IMR-90 (cell line): ENCODE measurements at regions not wholly inside any gene's neighbourhood (a gene's known extent, or its start where the extent isn't known, plus 50 kb on each side); places are given as distances from the start of the nearest gene placed in this dataset.

Source experiments
- ATAC-seq: fragments of 200-7000 bp; cut with Tn5 transposase; 2 replicates; pipeline ENCODE4 v1.9.1; 2020; ENCODE audit warnings: low read depth, mild to moderate bottlenecking, moderate library complexity
- BruUV-seq: library from RNA; stranded (reverse); fragments of 400-500 nt; replicated peaks from 2 replicates; lab custom pipeline; 2021; lab: Mats Ljungman, UMichigan
- CTCF ChIA-PET: fragments of 300-600 bp; formaldehyde crosslinking; extraction: SDS; loops from one replicate; lab custom pipeline; 2021; ENCODE audit warnings: antibody characterized with exemption; lab: Yijun Ruan, JAX
- POLR2A ChIA-PET: fragments of 300-600 bp; sonication (Branson Sonifier 250); formaldehyde crosslinking; loops from one replicate; lab custom pipeline; 2022; ENCODE audit warnings: antibody characterized with exemption; ENCODE audit not compliant: unreplicated experiment; lab: Charles Lee
- DNase-seq: peaks from one replicate; pipeline ENCODE4 v3.0.0; 2013
- H2AFZ ChIP-seq: replicated peaks from 2 replicates; pipeline ENCODE3; 2013; ENCODE audit warnings: low read length, mild to moderate bottlenecking; ENCODE audit not compliant: poor library complexity
- H2AK5ac ChIP-seq: 2 replicates; pipeline ENCODE4 v1.6.1; 2013; ENCODE audit warnings: low read depth, low read length, inconsistent platforms
- H2AK9ac ChIP-seq: replicated peaks from 2 replicates; pipeline ENCODE3; 2013; ENCODE audit warnings: mild to moderate bottlenecking, low read depth, low read length, moderate library complexity; ENCODE audit not compliant: poor library complexity
- H2BK120ac ChIP-seq: 2 replicates; pipeline ENCODE4 v1.6.1; 2013; ENCODE audit warnings: low read depth, low read length, inconsistent platforms
- H2BK15ac ChIP-seq: 3 replicates; pipeline ENCODE4 v1.6.1; 2013; ENCODE audit warnings: low read depth, low read length, inconsistent platforms
- H2BK20ac ChIP-seq: 2 replicates; pipeline ENCODE4 v1.6.1; 2013; ENCODE audit warnings: low read depth, mild to moderate bottlenecking, inconsistent platforms, low read length, moderate library complexity
- H2BK5ac ChIP-seq: 2 replicates; pipeline ENCODE4 v1.6.1; 2013; ENCODE audit warnings: mild to moderate bottlenecking, low read depth, low read length, inconsistent platforms; ENCODE audit not compliant: poor library complexity, severe bottlenecking
- H3K14ac ChIP-seq: replicated peaks from 2 replicates; pipeline ENCODE4 v1.6.1; 2013; ENCODE audit warnings: low read depth, low read length, inconsistent platforms
- H3K18ac ChIP-seq: 2 replicates; pipeline ENCODE4 v1.6.1; 2013; ENCODE audit warnings: low read depth, low read length, control low read depth
- H3K23ac ChIP-seq: 2 replicates; pipeline ENCODE4 v1.6.1; 2013; ENCODE audit warnings: low read depth, low read length, inconsistent platforms
- H3K27ac ChIP-seq: 2 replicates; pipeline ENCODE4 v1.5.1; 2013; ENCODE audit warnings: mild to moderate bottlenecking, control low read depth, low read length; ENCODE audit not compliant: insufficient read depth
- H3K27me3 ChIP-seq: 2 replicates; pipeline ENCODE4 v1.6.1; 2013; ENCODE audit warnings: low read length; ENCODE audit not compliant: control insufficient read depth, insufficient read depth
- H3K36me3 ChIP-seq: 2 replicates; pipeline ENCODE4 v1.6.1; 2013; ENCODE audit warnings: low read length, mixed read lengths; ENCODE audit not compliant: control insufficient read depth, insufficient read depth
- H3K4ac ChIP-seq: 2 replicates; pipeline ENCODE4 v1.6.1; 2013; ENCODE audit warnings: low read depth, low read length, inconsistent platforms
- H3K4me1 ChIP-seq: 2 replicates; pipeline ENCODE4 v1.6.1; 2013; ENCODE audit warnings: low read length, mixed read lengths; ENCODE audit not compliant: control insufficient read depth, insufficient read depth
- H3K4me2 ChIP-seq: 2 replicates; pipeline ENCODE4 v1.6.1; 2013; ENCODE audit warnings: low read depth, mild to moderate bottlenecking, control low read depth, low read length, moderate library complexity
- H3K4me3 ChIP-seq: 2 replicates; pipeline ENCODE4 v1.5.1; 2013; ENCODE audit warnings: low read depth, mild to moderate bottlenecking, control low read depth, low read length, moderate library complexity; ENCODE audit not compliant: insufficient read depth
- H3K56ac ChIP-seq: 2 replicates; pipeline ENCODE4 v1.6.1; 2013; ENCODE audit warnings: low read length, inconsistent platforms; ENCODE audit not compliant: insufficient read depth; ENCODE audit errors: extremely low read depth
- H3K79me1 ChIP-seq, 2 experiments: 2 replicates each; pipeline ENCODE4 v1.6.1; 2013; ENCODE audit warnings: low read length in 2 of 2, inconsistent platforms in 1 of 2, low read depth in 1 of 2
- H3K9ac ChIP-seq: 2 replicates; pipeline ENCODE4 v1.6.1; 2013; ENCODE audit warnings: low read depth, low read length, control low read depth
- H3K9me1 ChIP-seq: 2 replicates; pipeline ENCODE4 v1.6.1; 2013; ENCODE audit warnings: low read length, inconsistent platforms; ENCODE audit not compliant: insufficient read depth
- H3K9me3 ChIP-seq: 2 replicates; pipeline ENCODE4 v1.6.1; 2013; ENCODE audit warnings: low read length; ENCODE audit not compliant: control insufficient read depth, insufficient read depth
- H4K20me1 ChIP-seq: 2 replicates; pipeline ENCODE4 v1.6.1; 2013; ENCODE audit warnings: low read length, inconsistent platforms; ENCODE audit not compliant: insufficient read depth
- H4K5ac ChIP-seq: 2 replicates; pipeline ENCODE4 v1.6.1; 2013; ENCODE audit warnings: mild to moderate bottlenecking, low read depth, low read length, control low read depth
- H4K8ac ChIP-seq, 2 experiments: 2 replicates each; pipeline ENCODE4 v1.6.1; 2013; ENCODE audit warnings: low read depth in 2 of 2, low read length in 2 of 2, control low read depth in 1 of 2, inconsistent platforms in 1 of 2
- H4K91ac ChIP-seq: 2 replicates; pipeline ENCODE4 v1.6.1; 2013; ENCODE audit warnings: low read depth, low read length, inconsistent platforms; ENCODE audit not compliant: insufficient read depth
- CHD1 ChIP-seq: IDR thresholded peaks from 2 replicates; pipeline ENCODE4 v1.6.1; 2012; ENCODE audit warnings: low read depth, low read length, improper control_type of control experiment
- FOS ChIP-seq: fragments of 150-350 bp; IDR thresholded peaks from 2 replicates; pipeline ENCODE4 v1.6.1; 2016; ENCODE audit warnings: low read depth, low read length
- MAFK ChIP-seq: IDR thresholded peaks from 2 replicates; pipeline ENCODE4 v1.6.1; 2012; ENCODE audit warnings: low read depth, low read length, improper control_type of control experiment
- NFE2L2 ChIP-seq: fragments of 150-350 bp; IDR thresholded peaks from 2 replicates; pipeline ENCODE4 v1.6.1; 2016; ENCODE audit warnings: low read depth, mild to moderate bottlenecking, low read length
- RCOR1 ChIP-seq: IDR thresholded peaks from 2 replicates; pipeline ENCODE4 v1.6.1; 2012; ENCODE audit warnings: mild to moderate bottlenecking, low read length, improper control_type of control experiment; ENCODE audit not compliant: insufficient replicate concordance
- SMC3 ChIP-seq: fragments of 150-350 bp; IDR thresholded peaks from 2 replicates; pipeline ENCODE4 v1.6.1; 2016; ENCODE audit warnings: low read depth, mild to moderate bottlenecking, antibody characterized with exemption, low read length, moderate library complexity
- dilution Hi-C: fragments of 300-500 bp; cut with HindIII; formaldehyde crosslinking; loops from one replicate; pipeline ENCODE4 v1.14.3; 2018; ENCODE audit warnings: low sequenced_read_pairs; ENCODE audit not compliant: unreplicated experiment
- in situ Hi-C: fragments of 300-500 bp; cut with MboI; formaldehyde crosslinking; loops from 3 replicates; pipeline ENCODE4 v1.14.3; 2019; ENCODE audit warnings: low sequenced_read_pairs, inconsistent platforms, mixed read lengths
- intact Hi-C: fragments of 100-400 bp; cut with micrococcal nuclease; formaldehyde crosslinking; loops from 2 replicates; pipeline ENCODE4 v1.10.0; 2022
- TF ChIP-seq, protein P1 (sequence below): fragments of 150-350 bp; IDR thresholded peaks from 2 replicates; pipeline ENCODE4 v1.6.1; 2016; ENCODE audit warnings: low read depth, mild to moderate bottlenecking, low read length, moderate library complexity, borderline replicate concordance

DNA sequence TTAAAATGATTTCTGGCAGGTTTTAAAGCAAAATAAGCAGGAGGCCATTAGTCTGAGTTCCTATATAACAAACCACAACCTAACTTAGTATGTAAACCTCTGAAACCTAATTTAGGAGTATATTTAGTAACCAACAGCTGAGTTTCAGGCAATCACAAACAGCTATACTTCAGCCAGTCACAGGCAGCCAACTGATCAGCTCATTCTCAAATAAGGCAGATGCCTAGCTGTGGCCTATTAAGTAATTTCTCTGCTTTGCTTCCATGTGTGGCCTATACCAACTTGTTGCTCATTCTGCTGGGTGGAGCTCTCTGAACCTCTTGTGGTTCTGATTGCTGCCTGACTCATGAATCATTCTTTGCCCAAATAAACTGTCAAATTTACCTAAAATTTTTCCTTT, 408.9 kb upstream of the FBXO33 start:
- no peaks in the 10 kb centered on the region for H3K4me1 ChIP-seq
- ChIA-PET POLR2A (no interaction called here), CTCF (no interaction called here)
- H2BK5ac ChIP-seq: no peak overlapping the region
- no peak for DNase-seq
- no peaks in the 10 kb centered on the region for H3K9me1 ChIP-seq
- intact Hi-C loops (no loop called here), in situ Hi-C loops (no loop called here), dilution Hi-C loops (no loop called here)
- no peak overlapping the region for H2AFZ ChIP-seq
- no peak overlapping the region for H3K18ac ChIP-seq
- H3K14ac ChIP-seq: no peak overlapping the region
- no peak for TF ChIP-seq RCOR1
- no peak for TF ChIP-seq SMC3
- TF ChIP-seq FOS: no peak
- TF ChIP-seq MAFK: no peak
- no peak for TF ChIP-seq CHD1
- TF ChIP-seq, protein P1, sequence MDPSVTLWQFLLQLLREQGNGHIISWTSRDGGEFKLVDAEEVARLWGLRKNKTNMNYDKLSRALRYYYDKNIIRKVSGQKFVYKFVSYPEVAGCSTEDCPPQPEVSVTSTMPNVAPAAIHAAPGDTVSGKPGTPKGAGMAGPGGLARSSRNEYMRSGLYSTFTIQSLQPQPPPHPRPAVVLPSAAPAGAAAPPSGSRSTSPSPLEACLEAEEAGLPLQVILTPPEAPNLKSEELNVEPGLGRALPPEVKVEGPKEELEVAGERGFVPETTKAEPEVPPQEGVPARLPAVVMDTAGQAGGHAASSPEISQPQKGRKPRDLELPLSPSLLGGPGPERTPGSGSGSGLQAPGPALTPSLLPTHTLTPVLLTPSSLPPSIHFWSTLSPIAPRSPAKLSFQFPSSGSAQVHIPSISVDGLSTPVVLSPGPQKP: no peak
- no peak for TF ChIP-seq NFE2L2
- no peaks in the 10 kb centered on the region for H3K36me3 ChIP-seq
- H2BK15ac ChIP-seq: no peak overlapping the region
- no peak overlapping the region for H3K4me3 ChIP-seq
- no peaks in the 10 kb centered on the region for H3K79me1 ChIP-seq
- no peak overlapping the region for H2AK5ac ChIP-seq
- H3K4me2 ChIP-seq: no peak overlapping the region
- no peak overlapping the region for H4K91ac ChIP-seq
- no peak overlapping the region for H3K4ac ChIP-seq
- no peak for ATAC-seq
- no peak overlapping the region for H2AK9ac ChIP-seq
- no peak overlapping the region for H3K56ac ChIP-seq
- no peak overlapping the region for H2BK20ac ChIP-seq
- H2BK120ac ChIP-seq: no peak overlapping the region
- no peak overlapping the region for H4K8ac ChIP-seq
- no peaks in the 10 kb centered on the region for H3K27me3 ChIP-seq
- no peak overlapping the region for H3K23ac ChIP-seq
- H4K20me1 ChIP-seq: no peaks in the 10 kb centered on the region
- H3K9me3 ChIP-seq: peaks cover 7% of the 10 kb centered on the region
- no TSS peak for BruUV-seq
- H3K9ac ChIP-seq: no peak overlapping the region
- H4K5ac ChIP-seq: no peak overlapping the region
- H3K27ac ChIP-seq: no peak overlapping the region
